ENCODE measurements at regions not wholly inside any gene's neighbourhood (a gene's known extent, or its start where the extent isn't known, plus 50 kb on each side); places are given as distances from the start of the nearest gene placed in this dataset.

- TF ChIP-seq, protein P1, sequence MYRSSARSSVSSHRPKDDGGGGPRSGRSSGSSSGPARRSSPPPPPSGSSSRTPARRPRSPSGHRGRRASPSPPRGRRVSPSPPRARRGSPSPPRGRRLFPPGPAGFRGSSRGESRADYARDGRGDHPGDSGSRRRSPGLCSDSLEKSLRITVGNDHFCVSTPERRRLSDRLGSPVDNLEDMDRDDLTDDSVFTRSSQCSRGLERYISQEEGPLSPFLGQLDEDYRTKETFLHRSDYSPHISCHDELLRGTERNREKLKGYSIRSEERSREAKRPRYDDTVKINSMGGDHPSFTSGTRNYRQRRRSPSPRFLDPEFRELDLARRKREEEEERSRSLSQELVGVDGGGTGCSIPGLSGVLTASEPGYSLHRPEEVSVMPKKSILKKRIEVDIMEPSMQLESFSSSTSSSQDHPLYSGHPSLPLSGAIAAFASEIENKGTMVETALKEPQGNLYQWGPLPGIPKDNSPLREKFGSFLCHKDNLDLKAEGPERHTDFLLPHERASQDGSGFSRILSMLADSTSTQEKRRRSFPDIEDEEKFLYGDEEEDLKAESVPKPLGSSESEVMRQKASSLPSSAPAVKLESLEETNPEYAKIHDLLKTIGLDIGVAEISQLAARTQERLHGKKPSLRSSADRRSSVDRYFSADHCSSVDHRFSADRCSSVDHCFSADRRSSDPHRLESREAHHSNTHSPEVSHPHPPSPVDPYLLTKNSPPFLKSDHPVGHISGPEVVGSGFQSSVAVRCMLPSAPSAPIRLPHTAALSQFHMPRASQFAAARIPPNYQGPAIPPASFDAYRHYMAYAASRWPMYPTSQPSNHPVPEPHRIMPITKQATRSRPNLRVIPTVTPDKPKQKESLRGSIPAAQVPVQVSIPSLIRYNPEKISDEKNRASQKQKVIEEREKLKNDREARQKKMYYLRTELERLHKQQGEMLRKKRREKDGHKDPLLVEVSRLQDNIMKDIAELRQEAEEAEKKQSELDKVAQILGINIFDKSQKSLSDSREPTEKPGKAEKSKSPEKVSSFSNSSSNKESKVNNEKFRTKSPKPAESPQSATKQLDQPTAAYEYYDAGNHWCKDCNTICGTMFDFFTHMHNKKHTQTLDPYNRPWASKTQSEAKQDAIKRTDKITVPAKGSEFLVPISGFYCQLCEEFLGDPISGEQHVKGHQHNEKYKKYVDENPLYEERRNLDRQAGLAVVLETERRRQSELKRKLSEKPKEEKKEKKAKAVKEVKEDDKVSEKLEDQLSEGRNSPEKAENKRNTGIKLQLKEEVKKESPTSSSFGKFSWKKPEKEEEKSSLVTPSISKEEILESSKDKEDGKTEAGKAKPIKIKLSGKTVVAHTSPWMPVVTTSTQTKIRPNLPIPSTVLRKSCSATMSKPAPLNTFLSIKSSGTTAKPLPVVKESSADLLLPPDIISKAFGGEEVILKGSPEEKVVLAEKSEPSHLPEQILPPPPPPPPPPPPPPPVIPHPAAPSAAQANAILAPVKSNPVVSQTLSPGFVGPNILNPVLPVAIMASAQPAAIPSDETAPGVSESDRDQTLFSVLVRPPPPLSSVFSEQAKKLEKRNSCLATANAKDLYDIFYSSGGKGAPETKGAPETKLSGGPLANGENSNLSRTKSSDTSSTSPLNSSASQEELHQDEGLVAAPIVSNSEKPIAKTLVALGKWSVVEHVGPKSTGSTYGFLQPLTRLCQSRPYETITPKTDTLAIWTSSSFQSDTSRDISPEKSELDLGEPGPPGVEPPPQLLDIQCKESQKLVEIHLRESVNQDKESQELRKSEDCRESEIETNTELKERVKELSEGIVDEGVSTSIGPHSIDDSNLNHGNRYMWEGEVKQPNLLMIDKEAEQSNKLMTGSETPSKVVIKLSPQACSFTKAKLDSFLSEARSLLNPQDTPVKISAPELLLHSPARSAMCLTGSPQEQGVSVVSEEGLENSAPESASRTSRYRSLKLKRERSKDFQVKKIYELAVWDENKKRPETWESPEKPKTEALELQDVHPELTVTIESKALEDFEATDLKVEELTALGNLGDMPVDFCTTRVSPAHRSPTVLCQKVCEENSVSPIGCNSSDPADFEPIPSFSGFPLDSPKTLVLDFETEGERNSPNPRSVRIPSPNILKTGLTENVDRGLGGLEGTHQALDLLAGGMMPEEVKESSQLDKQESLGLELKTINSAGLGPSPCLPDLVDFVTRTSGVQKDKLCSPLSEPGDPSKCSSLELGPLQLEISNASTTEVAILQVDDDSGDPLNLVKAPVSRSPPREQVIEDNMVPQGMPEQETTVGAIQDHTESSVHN (IDR thresholded peaks at IDR 0.05; ENCODE audit: borderline replicate concordance in 1 of 2, low read depth in 1 of 2): no peak
- TF ChIP-seq SMC3 (conservative IDR thresholded peaks at IDR 0.05; ENCODE audit: insufficient read depth, low read depth, low read length) (no peak), HNRNPUL1 (IDR thresholded peaks at IDR 0.05; ENCODE audit: low read length) (no peak), PRDM10 (IDR thresholded peaks at IDR 0.05; ENCODE audit: partially characterized antibody) (no peak)
- TF ChIP-seq, protein P2, sequence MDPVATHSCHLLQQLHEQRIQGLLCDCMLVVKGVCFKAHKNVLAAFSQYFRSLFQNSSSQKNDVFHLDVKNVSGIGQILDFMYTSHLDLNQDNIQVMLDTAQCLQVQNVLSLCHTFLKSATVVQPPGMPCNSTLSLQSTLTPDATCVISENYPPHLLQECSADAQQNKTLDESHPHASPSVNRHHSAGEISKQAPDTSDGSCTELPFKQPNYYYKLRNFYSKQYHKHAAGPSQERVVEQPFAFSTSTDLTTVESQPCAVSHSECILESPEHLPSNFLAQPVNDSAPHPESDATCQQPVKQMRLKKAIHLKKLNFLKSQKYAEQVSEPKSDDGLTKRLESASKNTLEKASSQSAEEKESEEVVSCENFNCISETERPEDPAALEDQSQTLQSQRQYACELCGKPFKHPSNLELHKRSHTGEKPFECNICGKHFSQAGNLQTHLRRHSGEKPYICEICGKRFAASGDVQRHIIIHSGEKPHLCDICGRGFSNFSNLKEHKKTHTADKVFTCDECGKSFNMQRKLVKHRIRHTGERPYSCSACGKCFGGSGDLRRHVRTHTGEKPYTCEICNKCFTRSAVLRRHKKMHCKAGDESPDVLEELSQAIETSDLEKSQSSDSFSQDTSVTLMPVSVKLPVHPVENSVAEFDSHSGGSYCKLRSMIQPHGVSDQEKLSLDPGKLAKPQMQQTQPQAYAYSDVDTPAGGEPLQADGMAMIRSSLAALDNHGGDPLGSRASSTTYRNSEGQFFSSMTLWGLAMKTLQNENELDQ (CRISPR knock-in tag; IDR thresholded peaks at IDR 0.05; ENCODE audit: borderline replicate concordance): no peak
Observed at GRCh38 chr6:68575765-68576439, 59.2 kb upstream of the ADGRB3 start (continued).

Measured in K562 (cell line).